Progenitor cell of endocrine pancreas (in vitro differentiated cells): ENCODE measurements at regions not wholly inside any gene's neighbourhood (a gene's known extent, or its start where the extent isn't known, plus 50 kb on each side); places are given as distances from the start of the nearest gene placed in this dataset.

Source experiments
- DNase-seq: peaks from one replicate; pipeline ENCODE4 v3.0.0; 2021; ENCODE audit warnings: low spot score; ENCODE audit not compliant: unreplicated experiment
- H3K27ac Mint-ChIP-seq: 2 replicates; pipeline ENCODE4 v1.8.0; 2021; ENCODE audit warnings: mild to moderate bottlenecking, moderate library complexity, mixed read lengths
- H3K27me3 Mint-ChIP-seq: 2 replicates; pipeline ENCODE4 v1.8.0; 2021; ENCODE audit warnings: mixed read lengths
- H3K36me3 Mint-ChIP-seq: 2 replicates; pipeline ENCODE4 v1.8.0; 2022; ENCODE audit warnings: mixed read lengths; ENCODE audit not compliant: insufficient read depth
- H3K4me1 Mint-ChIP-seq: 2 replicates; pipeline ENCODE4 v1.8.0; 2021; ENCODE audit warnings: low read depth, mixed read lengths
- H3K4me3 Mint-ChIP-seq: 2 replicates; pipeline ENCODE4 v1.8.0; 2021; ENCODE audit warnings: low read depth, mild to moderate bottlenecking, moderate library complexity, mixed read lengths
- H3K9me3 Mint-ChIP-seq: 2 replicates; pipeline ENCODE4 v1.8.0; 2021; ENCODE audit warnings: low read depth, mixed read lengths
- CTCF ChIP-seq: fragments of 200-600 bp; sonication (generic); IDR thresholded peaks from one replicate; pipeline ENCODE4 v1.5.0; 2021; ENCODE audit warnings: antibody characterized with exemption, mild to moderate bottlenecking; ENCODE audit not compliant: unreplicated experiment

GRCh38 chr14:95456281-95456680 is 60.2 kb downstream of the SYNE3 start:
- no peak for TF ChIP-seq CTCF
- DNase-seq, result no peak
- Mint-ChIP-seq H3K4me1 (peaks cover 5% of the 10 kb centered on the region), H3K27me3 (peaks cover 13% of the 10 kb centered on the region), H3K4me3 (no peak overlapping the region), H3K9me3 (no peaks in the 10 kb centered on the region), H3K27ac (no peak overlapping the region), H3K36me3 (no peaks in the 10 kb centered on the region)

DNA sequence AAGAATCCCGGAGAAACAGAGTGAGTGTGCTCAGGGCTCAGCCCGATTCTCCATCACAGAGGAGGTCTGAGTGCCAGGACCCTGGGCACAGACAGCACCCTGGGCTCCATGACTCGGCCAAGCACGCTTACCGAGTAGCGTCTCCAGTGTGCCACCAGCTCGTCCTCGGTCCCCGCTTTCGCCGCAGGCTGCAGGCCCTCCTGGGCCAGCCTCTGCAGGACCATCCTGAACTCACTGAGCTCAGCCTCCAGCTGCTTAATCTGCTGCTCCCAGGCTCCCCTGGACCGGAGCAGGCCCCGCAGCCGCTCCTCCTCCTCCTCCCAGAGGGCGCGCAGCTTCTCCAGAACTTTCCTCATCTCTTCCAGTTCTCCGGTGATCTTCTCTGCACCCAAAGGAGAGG is 61.2 kb downstream of the SYNE3 start:
- no peaks in the 10 kb centered on the region for H3K36me3 Mint-ChIP-seq
- peaks cover 4% of the 10 kb centered on the region for H3K27me3 Mint-ChIP-seq
- no peaks in the 10 kb centered on the region for H3K9me3 Mint-ChIP-seq
- no peak for TF ChIP-seq CTCF
- H3K27ac Mint-ChIP-seq, result no peak overlapping the region
- no peaks in the 10 kb centered on the region for H3K4me1 Mint-ChIP-seq
- no peak for DNase-seq
- H3K4me3 Mint-ChIP-seq, result no peak overlapping the region

GRCh38 chr14:95453713-95453980 is 62.8 kb downstream of the SYNE3 start:
- Mint-ChIP-seq H3K4me3 (no peak overlapping the region), H3K27ac (no peak overlapping the region), H3K27me3 (peaks cover 4% of the 10 kb centered on the region), H3K4me1 (no peaks in the 10 kb centered on the region), H3K9me3 (no peaks in the 10 kb centered on the region), H3K36me3 (no peaks in the 10 kb centered on the region)
- DNase-seq, result no peak
- no peak for TF ChIP-seq CTCF

- H3K4me1 Mint-ChIP-seq, result no peaks in the 10 kb centered on the region
- H3K9me3 Mint-ChIP-seq, result no peaks in the 10 kb centered on the region
- H3K36me3 Mint-ChIP-seq, result no peaks in the 10 kb centered on the region
- no peak overlapping the region for H3K4me3 Mint-ChIP-seq
- no peak overlapping the region for H3K27ac Mint-ChIP-seq
- no peak for TF ChIP-seq CTCF
- peaks cover 4% of the 10 kb centered on the region for H3K27me3 Mint-ChIP-seq
- DNase-seq, result no peak
Observed at GRCh38 chr14:95452893-95453712, 63.3 kb downstream of the SYNE3 start.

DNA sequence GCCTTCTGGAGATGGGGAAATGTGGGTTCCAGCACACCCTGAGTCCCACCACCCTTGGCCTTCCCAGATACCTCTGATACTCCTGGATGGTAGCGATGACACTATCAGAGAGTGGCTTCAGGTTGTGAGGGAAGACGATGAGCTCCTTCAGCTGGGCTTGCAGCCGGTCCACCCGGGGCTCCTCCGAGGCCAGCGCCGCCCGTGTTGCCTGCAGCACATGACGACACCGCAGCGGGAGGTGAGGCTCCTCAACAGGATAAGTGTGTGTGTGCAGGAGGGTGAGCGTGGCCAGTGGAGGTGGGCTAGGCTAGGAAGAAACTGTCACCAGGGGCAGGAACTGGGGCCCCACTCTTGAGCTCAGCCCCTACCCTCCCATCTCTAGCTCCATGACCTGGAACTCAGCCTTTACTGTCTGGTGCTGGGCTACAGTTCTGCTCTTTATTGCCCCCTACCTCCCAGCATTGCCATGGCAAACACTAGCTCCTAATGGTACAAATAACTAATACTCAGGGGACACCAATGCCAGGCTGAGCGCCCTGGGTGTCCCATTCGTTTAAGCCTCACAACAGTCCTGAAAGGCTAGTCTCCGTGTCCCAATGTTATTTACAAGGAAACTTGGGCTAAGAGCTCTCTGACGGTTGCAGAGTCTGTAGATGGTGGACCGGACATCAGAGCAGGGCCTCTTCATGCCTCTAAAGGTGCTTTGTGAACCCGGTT is 64.1 kb downstream of the SYNE3 start:
- H3K27me3 Mint-ChIP-seq, result peaks cover 4% of the 10 kb centered on the region
- TF ChIP-seq CTCF, result peak; percentile 47
- H3K27ac Mint-ChIP-seq, result no peak overlapping the region
- no peak for DNase-seq
- H3K36me3 Mint-ChIP-seq, result no peaks in the 10 kb centered on the region
- H3K4me3 Mint-ChIP-seq, result no peak overlapping the region
- no peaks in the 10 kb centered on the region for H3K9me3 Mint-ChIP-seq
- no peaks in the 10 kb centered on the region for H3K4me1 Mint-ChIP-seq
